ENCODE measurements at regions not wholly inside any gene's neighbourhood (a gene's known extent, or its start where the extent isn't known, plus 50 kb on each side); places are given as distances from the start of the nearest gene placed in this dataset.

GRCh38 chr16:26550111-26550610 is 516.6 kb upstream of the C16orf82 start:
- Histone ChIP-seq H3K4me3 (ENCODE audit: low read length in 2 of 2) (no peak overlapping the region), H3K27me3 (ENCODE audit: control insufficient read depth in 2 of 2, insufficient read depth in 2 of 2, low read length in 2 of 2) (no peaks in the 10 kb centered on the region)

GRCh38 chr16:26554030-26554429 is 512.7 kb upstream of the C16orf82 start:
- H3K36me3 ChIP-seq (ENCODE audit: control insufficient read depth in 2 of 2, insufficient read depth in 2 of 2, low read length in 2 of 2) = no peaks in the 10 kb centered on the region
- no peak overlapping the region for H3K4me3 ChIP-seq (ENCODE audit: low read length in 2 of 2)
- H3K27ac ChIP-seq (ENCODE audit: low read depth in 2 of 2, low read length in 2 of 2) = no peak overlapping the region
- no peaks in the 10 kb centered on the region for H3K27me3 ChIP-seq (ENCODE audit: control insufficient read depth in 2 of 2, insufficient read depth in 2 of 2, low read length in 2 of 2)
- no peak overlapping the region for H3K9ac ChIP-seq (ENCODE audit: low read depth in 1 of 2, low read length in 2 of 2)
- H3K4me1 ChIP-seq (ENCODE audit: control insufficient read depth in 2 of 2, insufficient read depth in 2 of 2, low read length in 2 of 2) = no peaks in the 10 kb centered on the region
- H3K9me3 ChIP-seq (ENCODE audit: control insufficient read depth in 2 of 2, low read length in 2 of 2) = no peaks in the 10 kb centered on the region

More at GRCh38 chr16:26550111-26550610, 516.6 kb upstream of the C16orf82 start:
- Histone ChIP-seq H3K4me1 (ENCODE audit: control insufficient read depth in 2 of 2, insufficient read depth in 2 of 2, low read length in 2 of 2) (no peaks in the 10 kb centered on the region), H3K36me3 (ENCODE audit: control insufficient read depth in 2 of 2, insufficient read depth in 2 of 2, low read length in 2 of 2) (no peaks in the 10 kb centered on the region), H3K9ac (ENCODE audit: low read depth in 1 of 2, low read length in 2 of 2) (no peak overlapping the region), H3K27ac (ENCODE audit: low read depth in 2 of 2, low read length in 2 of 2) (no peak overlapping the region), H3K9me3 (ENCODE audit: control insufficient read depth in 2 of 2, low read length in 2 of 2) (no peaks in the 10 kb centered on the region)

DNA sequence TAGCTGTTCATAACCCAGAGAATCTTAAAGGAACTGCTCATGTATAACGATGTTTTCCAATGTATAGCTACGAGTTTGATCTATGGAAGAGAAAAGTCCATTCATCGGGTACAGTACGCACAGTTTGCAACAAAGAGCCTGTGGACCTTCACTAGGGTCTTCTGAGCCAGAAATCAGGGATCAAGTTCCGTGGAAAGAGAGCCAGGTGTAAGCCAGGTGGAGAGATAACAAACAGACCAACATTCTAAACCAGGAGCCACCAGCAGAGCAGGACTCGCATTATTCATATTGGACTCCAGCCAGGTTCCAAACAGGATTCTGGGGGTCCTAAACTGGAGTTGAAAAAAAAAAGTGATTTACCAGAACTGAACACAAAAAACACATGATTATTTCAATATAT is 505.4 kb upstream of the C16orf82 start:
- H3K9ac ChIP-seq (ENCODE audit: low read depth in 1 of 2, low read length in 2 of 2) = no peak overlapping the region
- H3K4me3 ChIP-seq (ENCODE audit: low read length in 2 of 2) = no peak overlapping the region
- H3K9me3 ChIP-seq (ENCODE audit: control insufficient read depth in 2 of 2, low read length in 2 of 2) = no peaks in the 10 kb centered on the region
- H3K36me3 ChIP-seq (ENCODE audit: control insufficient read depth in 2 of 2, insufficient read depth in 2 of 2, low read length in 2 of 2) = no peaks in the 10 kb centered on the region
- no peaks in the 10 kb centered on the region for H3K4me1 ChIP-seq (ENCODE audit: control insufficient read depth in 2 of 2, insufficient read depth in 2 of 2, low read length in 2 of 2)
- H3K27me3 ChIP-seq (ENCODE audit: control insufficient read depth in 2 of 2, insufficient read depth in 2 of 2, low read length in 2 of 2) = no peaks in the 10 kb centered on the region
- H3K27ac ChIP-seq (ENCODE audit: low read depth in 2 of 2, low read length in 2 of 2) = no peak overlapping the region

- no peak overlapping the region for H3K9ac ChIP-seq (ENCODE audit: low read depth in 1 of 2, low read length in 2 of 2)
- no peaks in the 10 kb centered on the region for H3K4me1 ChIP-seq (ENCODE audit: control insufficient read depth in 2 of 2, insufficient read depth in 2 of 2, low read length in 2 of 2)
- H3K27ac ChIP-seq (ENCODE audit: low read depth in 2 of 2, low read length in 2 of 2) = no peak overlapping the region
- no peaks in the 10 kb centered on the region for H3K36me3 ChIP-seq (ENCODE audit: control insufficient read depth in 2 of 2, insufficient read depth in 2 of 2, low read length in 2 of 2)
- no peaks in the 10 kb centered on the region for H3K27me3 ChIP-seq (ENCODE audit: control insufficient read depth in 2 of 2, insufficient read depth in 2 of 2, low read length in 2 of 2)
- H3K9me3 ChIP-seq (ENCODE audit: control insufficient read depth in 2 of 2, low read length in 2 of 2) = no peaks in the 10 kb centered on the region
- no peak overlapping the region for H3K4me3 ChIP-seq (ENCODE audit: low read length in 2 of 2)
These were observed 503.7 kb upstream of the C16orf82 start for GRCh38 chr16:26563018-26563417.

DNA sequence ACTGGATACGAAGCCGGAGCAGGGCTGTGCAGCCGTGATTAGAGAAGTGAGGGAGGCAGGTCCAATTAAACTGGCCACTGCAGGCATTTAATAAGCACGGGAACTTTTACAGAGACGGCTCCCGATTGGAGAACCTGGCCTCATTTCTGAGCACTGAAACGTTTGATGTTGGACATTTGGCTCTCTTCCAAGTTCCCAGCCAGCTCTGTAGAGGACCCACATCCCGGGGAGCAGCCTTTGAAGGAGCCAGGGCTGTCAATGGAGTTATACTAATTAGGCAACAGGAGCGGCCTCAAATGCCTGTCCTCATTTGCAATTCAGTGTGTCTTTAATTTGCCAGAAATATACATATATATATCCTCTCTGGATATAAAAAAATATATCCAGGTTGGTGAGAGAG is 499.4 kb upstream of the C16orf82 start:
- no peaks in the 10 kb centered on the region for H3K4me1 ChIP-seq (ENCODE audit: control insufficient read depth in 2 of 2, insufficient read depth in 2 of 2, low read length in 2 of 2)
- no peaks in the 10 kb centered on the region for H3K36me3 ChIP-seq (ENCODE audit: control insufficient read depth in 2 of 2, insufficient read depth in 2 of 2, low read length in 2 of 2)
- no peak overlapping the region for H3K9ac ChIP-seq (ENCODE audit: low read depth in 1 of 2, low read length in 2 of 2)
- H3K9me3 ChIP-seq (ENCODE audit: control insufficient read depth in 2 of 2, low read length in 2 of 2) = no peaks in the 10 kb centered on the region
- H3K27me3 ChIP-seq (ENCODE audit: control insufficient read depth in 2 of 2, insufficient read depth in 2 of 2, low read length in 2 of 2) = no peaks in the 10 kb centered on the region
- H3K27ac ChIP-seq (ENCODE audit: low read depth in 2 of 2, low read length in 2 of 2) = no peak overlapping the region
- H3K4me3 ChIP-seq (ENCODE audit: low read length in 2 of 2) = no peak overlapping the region

DNA sequence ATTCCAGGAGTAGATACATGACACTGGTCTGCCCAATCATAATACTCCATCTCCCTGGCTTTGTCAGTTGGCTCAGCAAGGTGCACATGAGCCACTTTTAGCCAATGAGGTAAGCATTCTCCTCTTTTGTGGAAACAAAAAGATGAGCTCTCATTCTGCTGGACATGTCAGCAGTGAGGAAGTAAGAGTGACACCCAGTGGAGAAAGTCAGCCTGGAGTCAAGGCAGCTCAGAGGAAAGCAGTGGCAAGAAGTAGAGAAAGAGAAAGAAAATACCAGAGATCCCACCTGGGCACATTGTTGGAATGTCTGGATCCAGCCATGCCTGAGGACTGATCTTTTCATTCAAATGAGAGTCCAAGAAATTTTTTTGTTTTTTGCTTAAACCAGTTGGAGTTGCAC is 496.9 kb upstream of the C16orf82 start:
- no peak overlapping the region for H3K9ac ChIP-seq (ENCODE audit: low read depth in 1 of 2, low read length in 2 of 2)
- H3K9me3 ChIP-seq (ENCODE audit: control insufficient read depth in 2 of 2, low read length in 2 of 2) = no peaks in the 10 kb centered on the region
- no peak overlapping the region for H3K4me3 ChIP-seq (ENCODE audit: low read length in 2 of 2)
- H3K4me1 ChIP-seq (ENCODE audit: control insufficient read depth in 2 of 2, insufficient read depth in 2 of 2, low read length in 2 of 2) = no peaks in the 10 kb centered on the region
- H3K27ac ChIP-seq (ENCODE audit: low read depth in 2 of 2, low read length in 2 of 2) = no peak overlapping the region
- H3K36me3 ChIP-seq (ENCODE audit: control insufficient read depth in 2 of 2, insufficient read depth in 2 of 2, low read length in 2 of 2) = no peaks in the 10 kb centered on the region
- H3K27me3 ChIP-seq (ENCODE audit: control insufficient read depth in 2 of 2, insufficient read depth in 2 of 2, low read length in 2 of 2) = no peaks in the 10 kb centered on the region

DNA sequence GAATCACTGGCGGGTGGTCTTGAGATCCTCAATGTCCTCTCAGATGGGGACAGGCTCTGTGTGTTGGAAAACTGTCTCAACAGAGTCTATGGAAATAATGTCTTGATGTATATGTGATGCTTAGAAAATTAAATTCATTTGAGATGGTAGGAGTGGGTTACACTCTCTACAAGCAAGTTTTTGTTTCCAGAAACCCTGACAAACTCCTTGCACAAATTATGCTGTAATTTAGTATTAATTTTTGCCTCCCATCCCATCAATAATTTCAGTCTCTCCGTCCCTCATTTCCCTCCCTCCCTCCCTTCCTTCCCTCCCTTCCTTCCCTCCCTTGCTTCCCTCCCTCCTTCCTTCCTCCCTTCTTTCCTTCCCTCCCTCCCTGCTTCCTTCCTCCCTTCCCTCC is 488.0 kb upstream of the C16orf82 start:
- Histone ChIP-seq H3K27ac (ENCODE audit: low read depth in 2 of 2, low read length in 2 of 2) (no peak overlapping the region), H3K9ac (ENCODE audit: low read depth in 1 of 2, low read length in 2 of 2) (no peak overlapping the region), H3K36me3 (ENCODE audit: control insufficient read depth in 2 of 2, insufficient read depth in 2 of 2, low read length in 2 of 2) (no peaks in the 10 kb centered on the region), H3K9me3 (ENCODE audit: control insufficient read depth in 2 of 2, low read length in 2 of 2) (no peaks in the 10 kb centered on the region), H3K4me3 (ENCODE audit: low read length in 2 of 2) (no peak overlapping the region), H3K4me1 (ENCODE audit: control insufficient read depth in 2 of 2, insufficient read depth in 2 of 2, low read length in 2 of 2) (no peaks in the 10 kb centered on the region), H3K27me3 (ENCODE audit: control insufficient read depth in 2 of 2, insufficient read depth in 2 of 2, low read length in 2 of 2) (no peaks in the 10 kb centered on the region)

GRCh38 chr16:26583803-26584202 is 482.9 kb upstream of the C16orf82 start:
- H3K27ac ChIP-seq (ENCODE audit: low read depth in 2 of 2, low read length in 2 of 2) = no peak overlapping the region
- no peaks in the 10 kb centered on the region for H3K4me1 ChIP-seq (ENCODE audit: control insufficient read depth in 2 of 2, insufficient read depth in 2 of 2, low read length in 2 of 2)
- no peaks in the 10 kb centered on the region for H3K27me3 ChIP-seq (ENCODE audit: control insufficient read depth in 2 of 2, insufficient read depth in 2 of 2, low read length in 2 of 2)
- no peak overlapping the region for H3K9ac ChIP-seq (ENCODE audit: low read depth in 1 of 2, low read length in 2 of 2)
- H3K9me3 ChIP-seq (ENCODE audit: control insufficient read depth in 2 of 2, low read length in 2 of 2) = no peaks in the 10 kb centered on the region
- no peaks in the 10 kb centered on the region for H3K36me3 ChIP-seq (ENCODE audit: control insufficient read depth in 2 of 2, insufficient read depth in 2 of 2, low read length in 2 of 2)
- no peak overlapping the region for H3K4me3 ChIP-seq (ENCODE audit: low read length in 2 of 2)

DNA sequence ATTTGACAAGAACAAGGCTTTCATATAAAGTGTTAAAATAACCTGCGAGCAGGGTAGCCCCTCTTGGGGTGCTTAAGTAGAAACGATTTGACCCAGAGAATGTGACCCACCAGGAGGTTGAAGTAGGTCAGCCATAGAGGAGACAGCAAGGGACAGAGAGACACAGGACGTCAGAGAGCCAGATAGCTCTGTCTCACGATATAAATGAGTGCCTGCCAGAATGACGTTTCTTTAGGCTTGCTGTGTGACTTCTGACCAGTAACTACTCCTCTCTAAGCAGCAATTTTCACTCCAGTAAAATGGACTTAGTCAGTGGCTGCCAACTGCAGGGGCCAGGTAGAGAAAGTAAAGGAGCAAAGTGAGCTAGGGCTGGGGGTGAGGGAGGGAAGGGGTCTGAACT is 473.0 kb upstream of the C16orf82 start:
- Histone ChIP-seq H3K4me3 (ENCODE audit: low read length in 2 of 2) (no peak overlapping the region), H3K36me3 (ENCODE audit: control insufficient read depth in 2 of 2, insufficient read depth in 2 of 2, low read length in 2 of 2) (no peaks in the 10 kb centered on the region), H3K4me1 (ENCODE audit: control insufficient read depth in 2 of 2, insufficient read depth in 2 of 2, low read length in 2 of 2) (no peaks in the 10 kb centered on the region), H3K9ac (ENCODE audit: low read depth in 1 of 2, low read length in 2 of 2) (no peak overlapping the region), H3K27me3 (ENCODE audit: control insufficient read depth in 2 of 2, insufficient read depth in 2 of 2, low read length in 2 of 2) (no peaks in the 10 kb centered on the region), H3K27ac (ENCODE audit: low read depth in 2 of 2, low read length in 2 of 2) (no peak overlapping the region), H3K9me3 (ENCODE audit: control insufficient read depth in 2 of 2, low read length in 2 of 2) (no peaks in the 10 kb centered on the region)

GRCh38 chr16:26594666-26595065 is 472.1 kb upstream of the C16orf82 start:
- H3K27ac ChIP-seq (ENCODE audit: low read depth in 2 of 2, low read length in 2 of 2) = no peak overlapping the region
- H3K4me1 ChIP-seq (ENCODE audit: control insufficient read depth in 2 of 2, insufficient read depth in 2 of 2, low read length in 2 of 2) = no peaks in the 10 kb centered on the region

GRCh38 chr16:26595199-26595598 is 471.5 kb upstream of the C16orf82 start:
- H3K27me3 ChIP-seq (ENCODE audit: control insufficient read depth in 2 of 2, insufficient read depth in 2 of 2, low read length in 2 of 2) = no peaks in the 10 kb centered on the region
- H3K27ac ChIP-seq (ENCODE audit: low read depth in 2 of 2, low read length in 2 of 2) = no peak overlapping the region
- no peaks in the 10 kb centered on the region for H3K9me3 ChIP-seq (ENCODE audit: control insufficient read depth in 2 of 2, low read length in 2 of 2)
- H3K9ac ChIP-seq (ENCODE audit: low read depth in 1 of 2, low read length in 2 of 2) = no peak overlapping the region
- H3K4me1 ChIP-seq (ENCODE audit: control insufficient read depth in 2 of 2, insufficient read depth in 2 of 2, low read length in 2 of 2) = no peaks in the 10 kb centered on the region
- no peaks in the 10 kb centered on the region for H3K36me3 ChIP-seq (ENCODE audit: control insufficient read depth in 2 of 2, insufficient read depth in 2 of 2, low read length in 2 of 2)
- no peak overlapping the region for H3K4me3 ChIP-seq (ENCODE audit: low read length in 2 of 2)

More at GRCh38 chr16:26594666-26595065, 472.1 kb upstream of the C16orf82 start:
- no peaks in the 10 kb centered on the region for H3K9me3 ChIP-seq (ENCODE audit: control insufficient read depth in 2 of 2, low read length in 2 of 2)
- H3K36me3 ChIP-seq (ENCODE audit: control insufficient read depth in 2 of 2, insufficient read depth in 2 of 2, low read length in 2 of 2) = no peaks in the 10 kb centered on the region
- no peaks in the 10 kb centered on the region for H3K27me3 ChIP-seq (ENCODE audit: control insufficient read depth in 2 of 2, insufficient read depth in 2 of 2, low read length in 2 of 2)
- no peak overlapping the region for H3K4me3 ChIP-seq (ENCODE audit: low read length in 2 of 2)
- no peak overlapping the region for H3K9ac ChIP-seq (ENCODE audit: low read depth in 1 of 2, low read length in 2 of 2)

Data from mucosa of rectum (tissue), 2 donors.